B cell (primary cell): ENCODE measurements at regions not wholly inside any gene's neighbourhood (a gene's known extent, or its start where the extent isn't known, plus 50 kb on each side); places are given as distances from the start of the nearest gene placed in this dataset.

Source experiments
- ATAC-seq: fragments of 200-7000 bp; cut with Tn5 transposase; one replicate; pipeline ENCODE4 v1.10.0; 2021; ENCODE audit warnings: low read depth, mild to moderate bottlenecking, moderate number of reproducible peaks, moderate library complexity
- CTCF ChIA-PET: fragments of 350-600 bp; sonication (Branson Sonifier 250); formaldehyde crosslinking; loops from one replicate; lab custom pipeline; 2021; ENCODE audit warnings: antibody characterized with exemption, inconsistent platforms; lab: Charles Lee
- POLR2A ChIA-PET: fragments of 350-600 bp; sonication (Branson Sonifier 250); formaldehyde crosslinking; loops from one replicate; lab custom pipeline; 2021; ENCODE audit warnings: antibody characterized with exemption; lab: Charles Lee
- DNase-seq: peaks from one replicate; pipeline ENCODE4 v3.0.0; 2013
- H2AFZ ChIP-seq: 2 replicates; pipeline ENCODE4 v1.6.1; 2012; ENCODE audit warnings: mild to moderate bottlenecking, low read depth, low read length; ENCODE audit not compliant: insufficient read depth, poor library complexity, severe bottlenecking
- H3K27ac ChIP-seq, 2 donors: 1 replicate in 1 of 2; 2 replicates in 1 of 2; pipeline ENCODE4 v1.5.1; 2012 to 2013; ENCODE audit warnings: low read length in 2 of 2, mild to moderate bottlenecking in 2 of 2, moderate library complexity in 1 of 2
- H3K27me3 ChIP-seq, 4 experiments: fragments of 200-600 bp in 1 of 4; sonication (generic) in 1 of 4; replicated peaks in 1 of 4; 1 replicate in 2 of 4; 2 replicates in 2 of 4; pipeline versions ENCODE4 v1.6.1 to v1.7.0; 2013 to 2016; ENCODE audit warnings: low read length in 3 of 4, mild to moderate bottlenecking in 2 of 4, mixed read lengths in 1 of 4, moderate library complexity in 1 of 4; ENCODE audit not compliant: insufficient read depth in 4 of 4, control insufficient read depth in 3 of 4; ENCODE audit errors: control extremely low read depth in 1 of 4
- H3K36me3 ChIP-seq, 2 experiments: replicated peaks in 1 of 2; 1 replicate in 1 of 2; 2 replicates in 1 of 2; pipeline versions ENCODE4 v1.6.1 to v1.7.1; 2013; ENCODE audit warnings: low read length in 1 of 2; ENCODE audit not compliant: insufficient read depth in 2 of 2, control insufficient read depth in 1 of 2; ENCODE audit errors: control extremely low read depth in 1 of 2, extremely low read depth in 1 of 2
- H3K4me1 ChIP-seq, 2 donors: fragments of 200-600 bp in 1 of 2; sonication (generic) in 1 of 2; 1 replicate in 1 of 2; 2 replicates in 1 of 2; pipeline versions ENCODE4 v1.5.1 to v1.6.1; 2013 to 2017; ENCODE audit warnings: low read length in 2 of 2; ENCODE audit not compliant: control insufficient read depth in 2 of 2, insufficient read depth in 2 of 2
- H3K4me2 ChIP-seq: replicated peaks from 2 replicates; pipeline ENCODE3; 2012; ENCODE audit warnings: mild to moderate bottlenecking, low read depth, low read length; ENCODE audit not compliant: poor library complexity, severe bottlenecking
- H3K4me3 ChIP-seq, 5 experiments: fragments of 200-600 bp in 1 of 5; sonication (generic) in 1 of 5; 1 replicate in 3 of 5; 2 replicates in 2 of 5; pipeline versions ENCODE4 v1.5.1 to v1.7.0; 2011 to 2016; ENCODE audit warnings: low read length in 4 of 5, mild to moderate bottlenecking in 4 of 5, low read depth in 2 of 5, control low read depth in 1 of 5, moderate library complexity in 1 of 5; ENCODE audit not compliant: insufficient read depth in 1 of 5; ENCODE audit errors: control extremely low read depth in 1 of 5, extremely low read depth in 1 of 5
- H3K79me2 ChIP-seq: fragments of 200-600 bp; sonication (generic); one replicate; pipeline ENCODE4 v1.6.0; 2016; ENCODE audit warnings: low read length; ENCODE audit not compliant: control insufficient read depth, insufficient read depth
- H3K9ac ChIP-seq: fragments of 200-600 bp; sonication (generic); 2 replicates; pipeline ENCODE4 v1.6.1; 2017; ENCODE audit warnings: mild to moderate bottlenecking, low read length, moderate library complexity
- H3K9me3 ChIP-seq, 3 donors: one replicate each; pipeline versions ENCODE4 v1.6.1 to v1.7.1; 2013; ENCODE audit warnings: low read length in 2 of 3; ENCODE audit not compliant: control insufficient read depth in 2 of 3, insufficient read depth in 1 of 3; ENCODE audit errors: control extremely low read depth in 1 of 3
- H4K20me1 ChIP-seq: 2 replicates; pipeline ENCODE4 v1.6.0; 2012; ENCODE audit warnings: mild to moderate bottlenecking, low read length; ENCODE audit not compliant: insufficient read depth, control insufficient read depth, poor library complexity, severe bottlenecking
- H3K27ac Mint-ChIP-seq: one replicate; pipeline ENCODE4 v1.8.0; 2021; ENCODE audit warnings: mixed read lengths
- H3K27me3 Mint-ChIP-seq: one replicate; pipeline ENCODE4 v1.8.0; 2021; ENCODE audit warnings: mixed read lengths
- H3K4me1 Mint-ChIP-seq: one replicate; pipeline ENCODE4 v1.8.0; 2021; ENCODE audit warnings: mixed read lengths
- H3K4me3 Mint-ChIP-seq: one replicate; pipeline ENCODE4 v1.8.0; 2021; ENCODE audit warnings: mixed read lengths
- H3K9me3 Mint-ChIP-seq: one replicate; pipeline ENCODE4 v1.8.0; 2022; ENCODE audit warnings: mixed read lengths; ENCODE audit not compliant: insufficient read depth
- CTCF ChIP-seq: fragments of 200-600 bp; IDR thresholded peaks from one replicate; pipeline ENCODE4 v1.8.0; 2022; ENCODE audit warnings: antibody characterized with exemption, mild to moderate bottlenecking
- EZH2 ChIP-seq: IDR thresholded peaks from 2 replicates; pipeline ENCODE4 v1.6.1; 2012; ENCODE audit warnings: borderline replicate concordance, low read depth, mild to moderate bottlenecking, moderate library complexity, low read length; ENCODE audit not compliant: insufficient read depth, poor library complexity, severe bottlenecking
- WGBS: methylation state at CpG from one replicate; pipeline ENCODE4 v1.1.5; 2013; ENCODE audit warnings: missing lambda C conversion rate; ENCODE audit not compliant: insufficient coverage; 5-methylcytosine and 5-hydroxymethylcytosine counted together
- intact Hi-C: fragments of 100-400 bp; cut with micrococcal nuclease; formaldehyde crosslinking; loops from one replicate; pipeline ENCODE4 v1.10.0; 2022

GRCh38 chr1:228850141-228851100 lies 115.1 kb downstream of the RHOU start:
- Mint-ChIP-seq H3K9me3 (no peaks in the 10 kb centered on the region), H3K4me1 (peaks cover 26% of the 10 kb centered on the region), H3K4me3 (peak overlapping the region; percentile 32), H3K27ac (no peak overlapping the region), H3K27me3 (no peaks in the 10 kb centered on the region)
- DNase-seq (no peak), ATAC-seq (no peak)
- Histone ChIP-seq H3K4me1 (peaks cover 5 to 15% of the 10 kb centered on the region in 2 donors), H3K9me3 (no peaks in the 10 kb centered on the region), H4K20me1 (no peaks in the 10 kb centered on the region), H2AFZ (no peak overlapping the region), H3K79me2 (no peaks in the 10 kb centered on the region), H3K4me3 (no peak overlapping the region), H3K4me2 (peak overlapping the region; percentile 14), H3K9ac (no peak overlapping the region), H3K27me3 (no peaks in the 10 kb centered on the region), H3K27ac (no peak overlapping the region), H3K36me3 (no peaks in the 10 kb centered on the region)
- WGBS, result 70% methylated on average over 8 of the region's 11 CpGs
- intact Hi-C loops, result no loop called here
- no peak for TF ChIP-seq EZH2
- TF ChIP-seq CTCF, result no peak
- CTCF ChIA-PET, result no interaction called here
- POLR2A ChIA-PET, result no interaction called here

GRCh38 chr1:228851193-228851592 lies 115.9 kb downstream of the RHOU start:
- intact Hi-C loops, result no loop called here
- ATAC-seq (no peak), DNase-seq (no peak)
- peaks cover 4% of the 10 kb centered on the region for H3K27me3 Mint-ChIP-seq
- no peak overlapping the region for H3K4me3 Mint-ChIP-seq
- peaks cover 3% of the 10 kb centered on the region for H3K9me3 Mint-ChIP-seq
- H3K27ac ChIP-seq, result no peak overlapping the region
- H3K27ac Mint-ChIP-seq, result no peak overlapping the region
- CTCF ChIA-PET, result no interaction called here
- no peaks in the 10 kb centered on the region for H3K27me3 ChIP-seq
- H3K9me3 ChIP-seq, result peaks cover 0 to 4% (median 0%) of the 10 kb centered on the region in 3 donors
- no peaks in the 10 kb centered on the region for H4K20me1 ChIP-seq
- H2AFZ ChIP-seq, result no peak overlapping the region
- H3K79me2 ChIP-seq, result no peaks in the 10 kb centered on the region
- POLR2A ChIA-PET, result no interaction called here
- no peak overlapping the region for H3K4me2 ChIP-seq
- H3K4me3 ChIP-seq, result no peak overlapping the region
- no peaks in the 10 kb centered on the region for H3K36me3 ChIP-seq
- 75% methylated on average over 1 of the region's 5 CpGs for WGBS
- H3K4me1 ChIP-seq, result peaks cover 5 to 15% of the 10 kb centered on the region in 2 donors
- H3K9ac ChIP-seq, result no peak overlapping the region
- peaks cover 26% of the 10 kb centered on the region for H3K4me1 Mint-ChIP-seq
- TF ChIP-seq EZH2 (no peak), CTCF (no peak)
